GM21723 (cell line): ENCODE measurements at regions not wholly inside any gene's neighbourhood (a gene's known extent, or its start where the extent isn't known, plus 50 kb on each side); places are given as distances from the start of the nearest gene placed in this dataset.

ENCODE experiments used
- ATAC-seq: cut with Tn5 transposase; IDR thresholded peaks from one replicate; pipeline ENCODE4 v1.9.1; 2021; ENCODE audit warnings: mild to moderate bottlenecking, moderate library complexity; ENCODE audit not compliant: unreplicated experiment

GRCh38 chr1:195462152-195462551 is 1146.1 kb downstream of the KCNT2 start:
- no peak for ATAC-seq

GRCh38 chr1:195458365-195458764 is 1149.9 kb downstream of the KCNT2 start:
- no peak for ATAC-seq

GRCh38 chr1:195450794-195451193 is 1157.4 kb downstream of the KCNT2 start:
- ATAC-seq: no peak

GRCh38 chr1:195439661-195440060 is 1168.6 kb downstream of the KCNT2 start:
- no peak for ATAC-seq

GRCh38 chr1:195434566-195435203 is 1173.6 kb downstream of the KCNT2 start:
- no peak for ATAC-seq

- ATAC-seq: no peak
Observed at GRCh38 chr1:195430826-195431225, 1177.4 kb downstream of the KCNT2 start.

GRCh38 chr1:195428927-195429326 is 1179.3 kb downstream of the KCNT2 start:
- ATAC-seq: no peak

GRCh38 chr1:195415584-195415983 is 1192.7 kb downstream of the KCNT2 start:
- ATAC-seq: no peak

- ATAC-seq: no peak
Observed at GRCh38 chr1:195394567-195394966, 1213.7 kb downstream of the KCNT2 start.

- ATAC-seq: no peak
Observed at GRCh38 chr1:195376190-195376589, 1232.0 kb downstream of the KCNT2 start.

GRCh38 chr1:195373856-195374255 is 1234.4 kb downstream of the KCNT2 start:
- no peak for ATAC-seq

- no peak for ATAC-seq
Observed at GRCh38 chr1:195345149-195345548, 1263.1 kb downstream of the KCNT2 start.

GRCh38 chr1:195337646-195338045 is 1270.6 kb downstream of the KCNT2 start:
- ATAC-seq: no peak

GRCh38 chr1:195336812-195337211 is 1271.4 kb downstream of the KCNT2 start:
- no peak for ATAC-seq

- ATAC-seq: no peak
Observed at GRCh38 chr1:195335541-195335940, 1272.7 kb downstream of the KCNT2 start.

- no peak for ATAC-seq
Observed at GRCh38 chr1:195332102-195332501, 1276.1 kb downstream of the KCNT2 start.

GRCh38 chr1:195328681-195329080 is 1279.6 kb downstream of the KCNT2 start:
- no peak for ATAC-seq

- no peak for ATAC-seq
Observed at GRCh38 chr1:195328102-195328501, 1280.1 kb downstream of the KCNT2 start.

- ATAC-seq: no peak
Observed at GRCh38 chr1:195327361-195327760, 1280.9 kb downstream of the KCNT2 start.

- no peak for ATAC-seq
Observed at GRCh38 chr1:195326325-195326724, 1281.9 kb downstream of the KCNT2 start.

- no peak for ATAC-seq
Observed at GRCh38 chr1:195325181-195325580, 1283.1 kb downstream of the KCNT2 start.

GRCh38 chr1:195306281-195306680 is 1302.0 kb downstream of the KCNT2 start:
- no peak for ATAC-seq

GRCh38 chr1:195294911-195295310 is 1313.3 kb downstream of the KCNT2 start:
- no peak for ATAC-seq
